OCI-LY1 (cell line): ENCODE measurements at regions not wholly inside any gene's neighbourhood (a gene's known extent, or its start where the extent isn't known, plus 50 kb on each side); places are given as distances from the start of the nearest gene placed in this dataset.

ENCODE experiments used
- CTCF ChIP-seq: fragments of 200-600 bp; sonication (generic), shearing (Covaris generic); IDR thresholded peaks from 2 replicates; pipeline ENCODE4 v1.5.1; 2017; ENCODE audit warnings: mild to moderate bottlenecking, antibody characterized with exemption, low read length, moderate library complexity, mixed read lengths
- EZH2 ChIP-seq: fragments of 200-600 bp; sonication (generic), shearing (Covaris generic); IDR thresholded peaks from 2 replicates; pipeline ENCODE4 v1.8.0; 2017; ENCODE audit warnings: borderline replicate concordance, mixed run types, mild to moderate bottlenecking, antibody characterized with exemption, low read length, moderate library complexity, mixed read lengths

- TF ChIP-seq CTCF: no peak
- no peak for TF ChIP-seq EZH2
Observed at GRCh38 chr3:78495301-78495700, 1272.5 kb downstream of the ROBO1 start.
